ENCODE measurements at regions not wholly inside any gene's neighbourhood (a gene's known extent, or its start where the extent isn't known, plus 50 kb on each side); places are given as distances from the start of the nearest gene placed in this dataset.

DNA sequence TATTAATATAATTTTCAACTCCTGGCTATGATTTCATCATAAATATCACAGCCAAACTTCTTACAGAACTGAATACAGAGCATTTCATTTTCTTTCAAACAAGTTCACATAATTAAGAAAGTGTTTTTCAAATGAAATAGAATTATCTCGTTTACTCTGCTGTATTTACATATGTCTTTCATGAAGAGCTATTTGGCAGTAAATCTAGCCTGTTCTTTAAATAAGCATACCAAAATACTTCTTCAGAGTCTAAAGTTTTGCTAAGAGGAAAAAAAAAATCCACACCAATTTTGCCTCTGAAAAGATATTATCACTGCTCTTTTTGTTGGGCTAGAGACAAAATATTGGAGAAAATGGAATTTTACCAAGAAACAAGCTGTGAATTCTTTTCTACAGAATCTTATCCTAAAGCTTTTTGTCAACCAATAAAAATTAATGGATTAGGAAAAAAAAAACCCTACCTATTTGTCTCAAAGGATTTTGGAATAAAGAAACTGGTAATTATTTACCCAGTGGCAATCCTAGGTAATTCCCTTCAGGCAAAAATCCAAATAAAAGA is 287.9 kb upstream of the NR3C2 start:
- DNase-seq = no peak
- Mint-ChIP-seq H3K36me3 (ENCODE audit: insufficient read depth) (no peaks in the 10 kb centered on the region), H3K27me3 (ENCODE audit: low read depth) (no peaks in the 10 kb centered on the region), H3K4me1 (ENCODE audit: low read depth) (no peaks in the 10 kb centered on the region), H3K4me3 (no peak overlapping the region), H3K9me3 (no peaks in the 10 kb centered on the region)
- ATAC-seq = no peak

- DNase-seq = no peak
- Mint-ChIP-seq H3K27me3 (ENCODE audit: low read depth) (no peaks in the 10 kb centered on the region), H3K9me3 (no peaks in the 10 kb centered on the region), H3K36me3 (ENCODE audit: insufficient read depth) (no peaks in the 10 kb centered on the region), H3K4me3 (no peak overlapping the region), H3K4me1 (ENCODE audit: low read depth) (no peaks in the 10 kb centered on the region)
- no peak for ATAC-seq
Observed at GRCh38 chr4:148717988-148718387, 275.8 kb upstream of the NR3C2 start.

DNA sequence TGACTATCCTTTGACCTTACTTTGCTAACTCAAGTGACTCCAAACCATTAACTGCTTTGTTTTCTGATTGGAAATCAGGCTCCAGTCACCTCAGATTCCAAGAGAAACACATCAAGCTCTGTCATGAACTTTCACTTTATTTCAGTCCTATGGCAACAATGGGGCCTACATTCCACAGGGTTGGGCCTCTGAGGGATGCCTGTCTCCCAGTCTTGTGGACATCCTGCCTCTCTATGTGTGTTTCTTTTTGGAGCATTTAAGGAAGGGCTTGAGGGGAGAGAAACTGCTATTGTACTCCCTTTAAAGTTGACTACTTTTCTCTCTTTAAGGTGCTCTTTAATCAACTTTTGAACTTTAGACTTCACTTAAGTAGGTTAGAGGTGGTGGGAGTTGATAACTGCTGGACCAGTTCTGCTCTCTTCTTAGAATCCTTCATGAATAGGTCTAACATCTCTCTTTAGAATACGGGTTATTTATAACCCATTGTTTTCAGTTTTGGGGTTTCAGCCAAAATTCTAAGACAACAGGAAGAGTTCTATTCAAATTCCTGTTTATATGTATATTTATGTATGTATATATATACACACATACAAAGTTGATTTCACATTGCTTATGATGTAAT is 274.3 kb upstream of the NR3C2 start:
- no peak for ATAC-seq
- Mint-ChIP-seq H3K27me3 (ENCODE audit: low read depth) (no peaks in the 10 kb centered on the region), H3K36me3 (ENCODE audit: insufficient read depth) (no peaks in the 10 kb centered on the region), H3K4me1 (ENCODE audit: low read depth) (no peaks in the 10 kb centered on the region), H3K9me3 (no peaks in the 10 kb centered on the region), H3K4me3 (no peak overlapping the region)
- no peak for DNase-seq

GRCh38 chr4:148704291-148704690 is 262.1 kb upstream of the NR3C2 start:
- no peaks in the 10 kb centered on the region for H3K4me1 Mint-ChIP-seq (ENCODE audit: low read depth)
- DNase-seq = no peak
- H3K9me3 Mint-ChIP-seq = peaks cover 14% of the 10 kb centered on the region
- no peaks in the 10 kb centered on the region for H3K36me3 Mint-ChIP-seq (ENCODE audit: insufficient read depth)
- H3K27me3 Mint-ChIP-seq (ENCODE audit: low read depth) = no peaks in the 10 kb centered on the region
- H3K4me3 Mint-ChIP-seq = no peak overlapping the region
- no peak for ATAC-seq

- H3K4me1 Mint-ChIP-seq (ENCODE audit: low read depth) = no peaks in the 10 kb centered on the region
- no peaks in the 10 kb centered on the region for H3K9me3 Mint-ChIP-seq
- ATAC-seq = no peak
- H3K27me3 Mint-ChIP-seq (ENCODE audit: low read depth) = no peaks in the 10 kb centered on the region
- no peaks in the 10 kb centered on the region for H3K36me3 Mint-ChIP-seq (ENCODE audit: insufficient read depth)
- H3K4me3 Mint-ChIP-seq = no peak overlapping the region
- no peak for DNase-seq
Observed at GRCh38 chr4:148694702-148695101, 252.5 kb upstream of the NR3C2 start.

GRCh38 chr4:148693913-148694649 is 251.9 kb upstream of the NR3C2 start:
- ATAC-seq (no peak), DNase-seq (no peak)
- Mint-ChIP-seq H3K4me1 (ENCODE audit: low read depth) (no peaks in the 10 kb centered on the region), H3K9me3 (no peaks in the 10 kb centered on the region), H3K36me3 (ENCODE audit: insufficient read depth) (no peaks in the 10 kb centered on the region), H3K4me3 (no peak overlapping the region), H3K27me3 (ENCODE audit: low read depth) (no peaks in the 10 kb centered on the region)

DNA sequence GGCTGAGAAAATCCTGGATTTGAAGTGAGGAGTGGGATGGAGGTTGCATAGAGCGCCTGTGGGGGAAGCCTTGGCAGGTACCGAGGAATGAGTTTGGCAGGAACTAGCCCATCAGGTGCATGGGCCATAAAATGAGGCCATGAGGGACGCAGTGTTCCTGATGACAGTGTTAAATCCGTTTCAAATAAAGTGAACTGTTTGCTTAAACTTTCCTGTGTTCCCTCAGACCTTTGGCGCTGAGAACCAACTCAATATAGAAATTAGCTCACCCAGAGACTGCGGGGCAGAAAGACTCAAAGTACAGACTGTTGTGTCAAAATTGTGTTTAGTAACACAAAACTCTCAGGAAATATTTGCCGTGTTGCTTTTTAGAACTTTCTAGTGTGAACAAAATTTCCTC is 250.0 kb upstream of the NR3C2 start:
- Mint-ChIP-seq H3K4me3 (no peak overlapping the region), H3K27me3 (ENCODE audit: low read depth) (no peaks in the 10 kb centered on the region), H3K9me3 (no peaks in the 10 kb centered on the region), H3K4me1 (ENCODE audit: low read depth) (no peaks in the 10 kb centered on the region), H3K36me3 (ENCODE audit: insufficient read depth) (no peaks in the 10 kb centered on the region)
- ATAC-seq (no peak), DNase-seq (no peak)

DNA sequence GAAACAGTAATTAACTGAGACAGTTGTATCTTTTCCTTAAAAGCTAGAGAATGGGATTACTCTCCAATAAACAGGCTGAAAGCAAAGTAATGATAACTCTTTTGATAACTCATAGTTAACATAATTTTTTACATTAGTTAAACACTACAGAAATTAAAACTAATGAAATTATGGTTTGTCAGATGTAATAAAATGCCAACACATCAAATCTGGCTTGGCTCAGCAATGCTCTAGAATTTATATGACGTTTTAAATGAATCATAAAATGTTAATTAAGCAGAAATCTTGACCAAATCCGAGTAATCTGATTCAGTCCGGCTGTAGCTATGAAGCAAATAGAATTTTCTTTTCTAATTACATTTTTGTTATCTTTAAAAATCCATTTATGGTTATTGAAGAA is 244.2 kb upstream of the NR3C2 start:
- Mint-ChIP-seq H3K36me3 (ENCODE audit: insufficient read depth) (no peaks in the 10 kb centered on the region), H3K27me3 (ENCODE audit: low read depth) (no peaks in the 10 kb centered on the region), H3K4me3 (no peak overlapping the region), H3K9me3 (no peaks in the 10 kb centered on the region), H3K4me1 (ENCODE audit: low read depth) (no peaks in the 10 kb centered on the region)
- no peak for ATAC-seq
- no peak for DNase-seq

DNA sequence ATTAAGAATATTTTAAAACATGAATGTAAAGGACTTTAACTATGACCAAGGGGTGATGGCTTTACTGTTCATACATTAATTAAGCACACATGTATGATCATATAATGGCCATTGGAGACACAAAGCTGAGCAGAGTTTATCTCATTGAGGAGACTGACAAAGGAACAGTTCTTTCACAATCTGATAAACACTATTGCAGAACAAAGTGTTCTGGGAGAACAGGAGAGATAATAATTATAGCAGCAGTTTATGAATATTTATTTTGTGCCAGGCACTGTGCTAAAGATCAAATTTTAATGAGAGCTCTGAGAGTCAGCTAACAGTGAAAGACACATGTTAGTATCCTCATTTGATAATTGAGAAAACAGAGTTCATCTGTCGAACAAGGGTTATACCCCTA is 242.4 kb upstream of the NR3C2 start:
- Mint-ChIP-seq H3K4me3 (no peak overlapping the region), H3K9me3 (no peaks in the 10 kb centered on the region), H3K4me1 (ENCODE audit: low read depth) (no peaks in the 10 kb centered on the region), H3K27me3 (ENCODE audit: low read depth) (no peaks in the 10 kb centered on the region), H3K36me3 (ENCODE audit: insufficient read depth) (no peaks in the 10 kb centered on the region)
- ATAC-seq = no peak
- no peak for DNase-seq

DNA sequence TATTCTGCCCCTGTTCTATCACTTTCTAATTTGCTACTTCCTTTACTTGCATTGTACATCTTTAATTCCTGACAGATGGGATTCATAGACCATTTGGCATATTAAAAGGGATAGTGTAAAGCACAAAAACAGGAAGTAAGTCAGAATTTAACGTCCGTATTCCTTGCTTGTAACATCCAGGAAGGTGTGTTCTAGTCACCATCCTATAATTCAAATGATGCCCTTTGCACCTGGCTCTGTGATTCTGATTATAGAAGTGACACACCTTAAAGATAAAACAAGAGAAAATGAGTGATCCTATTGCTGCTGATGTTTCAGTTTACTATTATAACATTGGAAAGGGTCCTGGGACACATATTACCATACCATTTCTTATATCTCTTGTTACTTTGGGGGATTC is 238.7 kb upstream of the NR3C2 start:
- no peak for DNase-seq
- no peaks in the 10 kb centered on the region for H3K36me3 Mint-ChIP-seq (ENCODE audit: insufficient read depth)
- no peaks in the 10 kb centered on the region for H3K4me1 Mint-ChIP-seq (ENCODE audit: low read depth)
- H3K27me3 Mint-ChIP-seq (ENCODE audit: low read depth) = no peaks in the 10 kb centered on the region
- H3K9me3 Mint-ChIP-seq = no peaks in the 10 kb centered on the region
- ATAC-seq = no peak
- H3K4me3 Mint-ChIP-seq = no peak overlapping the region

GRCh38 chr4:148676344-148676743 is 234.1 kb upstream of the NR3C2 start:
- no peaks in the 10 kb centered on the region for H3K27me3 Mint-ChIP-seq (ENCODE audit: low read depth)
- H3K4me3 Mint-ChIP-seq = no peak overlapping the region
- H3K4me1 Mint-ChIP-seq (ENCODE audit: low read depth) = no peaks in the 10 kb centered on the region
- DNase-seq (no peak), ATAC-seq (no peak)
- no peaks in the 10 kb centered on the region for H3K9me3 Mint-ChIP-seq
- H3K36me3 Mint-ChIP-seq (ENCODE audit: insufficient read depth) = no peaks in the 10 kb centered on the region

DNA sequence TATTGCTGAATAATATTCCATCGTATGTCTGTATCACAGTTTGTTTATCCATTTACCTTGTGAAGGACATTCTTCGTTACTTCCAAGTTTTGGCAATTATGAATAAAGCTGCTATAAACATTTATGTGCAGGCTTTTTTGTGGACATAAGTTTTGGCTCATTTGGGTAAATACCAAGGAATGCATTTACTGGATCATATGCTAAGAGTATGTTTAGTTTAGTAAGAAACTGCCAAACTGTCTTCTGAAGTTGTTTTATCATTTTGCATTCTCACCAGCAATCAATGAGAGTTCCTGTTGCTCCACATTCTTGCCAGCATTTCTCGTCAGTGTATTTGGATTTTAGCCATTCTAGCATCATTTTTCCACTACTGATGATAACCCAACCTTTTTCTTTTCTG is 232.7 kb upstream of the NR3C2 start:
- DNase-seq = no peak
- Mint-ChIP-seq H3K27me3 (ENCODE audit: low read depth) (no peaks in the 10 kb centered on the region), H3K4me1 (ENCODE audit: low read depth) (no peaks in the 10 kb centered on the region), H3K4me3 (no peak overlapping the region), H3K36me3 (ENCODE audit: insufficient read depth) (no peaks in the 10 kb centered on the region), H3K9me3 (no peaks in the 10 kb centered on the region)
- ATAC-seq = no peak

DNA sequence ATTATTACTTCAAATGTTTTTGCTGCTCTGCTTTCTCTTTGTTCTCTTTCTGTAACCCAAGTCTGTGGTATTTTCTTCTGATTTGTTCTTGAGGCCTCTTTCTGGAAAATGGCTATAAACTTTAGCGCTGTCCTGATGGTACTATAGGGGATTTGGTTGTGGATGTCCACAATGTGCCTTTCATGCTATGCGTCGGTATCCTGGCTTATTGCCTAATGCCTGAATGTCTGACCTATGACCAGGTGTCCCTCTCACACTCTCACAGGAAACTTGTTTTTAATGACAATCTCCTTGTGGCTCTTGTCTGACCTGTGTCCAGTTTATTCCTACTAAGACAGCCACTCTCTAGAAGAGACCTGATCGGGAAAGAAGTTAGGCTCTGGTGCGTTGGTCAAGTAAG is 222.4 kb upstream of the NR3C2 start:
- DNase-seq (no peak), ATAC-seq (no peak)
- no peaks in the 10 kb centered on the region for H3K27me3 Mint-ChIP-seq (ENCODE audit: low read depth)
- no peaks in the 10 kb centered on the region for H3K4me1 Mint-ChIP-seq (ENCODE audit: low read depth)
- H3K4me3 Mint-ChIP-seq = no peak overlapping the region
- no peaks in the 10 kb centered on the region for H3K9me3 Mint-ChIP-seq
- no peaks in the 10 kb centered on the region for H3K36me3 Mint-ChIP-seq (ENCODE audit: insufficient read depth)

- H3K36me3 Mint-ChIP-seq (ENCODE audit: insufficient read depth) = no peaks in the 10 kb centered on the region
- DNase-seq = no peak
- no peak overlapping the region for H3K4me3 Mint-ChIP-seq
- H3K27me3 Mint-ChIP-seq (ENCODE audit: low read depth) = no peaks in the 10 kb centered on the region
- H3K9me3 Mint-ChIP-seq = no peaks in the 10 kb centered on the region
- no peaks in the 10 kb centered on the region for H3K4me1 Mint-ChIP-seq (ENCODE audit: low read depth)
- no peak for ATAC-seq
Observed at GRCh38 chr4:148654131-148654530, 211.9 kb upstream of the NR3C2 start.

- Mint-ChIP-seq H3K4me3 (no peak overlapping the region), H3K4me1 (ENCODE audit: low read depth) (no peaks in the 10 kb centered on the region), H3K9me3 (no peaks in the 10 kb centered on the region), H3K36me3 (ENCODE audit: insufficient read depth) (no peaks in the 10 kb centered on the region), H3K27me3 (ENCODE audit: low read depth) (no peaks in the 10 kb centered on the region)
- no peak for ATAC-seq
- DNase-seq = no peak
Observed at GRCh38 chr4:148653681-148654080, 211.5 kb upstream of the NR3C2 start.
